Kidney capillary endothelial cell (primary cell): ENCODE measurements at regions not wholly inside any gene's neighbourhood (a gene's known extent, or its start where the extent isn't known, plus 50 kb on each side); places are given as distances from the start of the nearest gene placed in this dataset.
"Not testable (repeated sequence)": the region's sequence is repeated elsewhere in the genome, so short reads cannot be mapped to it uniquely, and the experiment has no call there.

Experiments
- DNase-seq: peaks from one replicate; pipeline ENCODE4 v3.0.0-alpha.2; 2018; ENCODE audit warnings: low spot score

DNA sequence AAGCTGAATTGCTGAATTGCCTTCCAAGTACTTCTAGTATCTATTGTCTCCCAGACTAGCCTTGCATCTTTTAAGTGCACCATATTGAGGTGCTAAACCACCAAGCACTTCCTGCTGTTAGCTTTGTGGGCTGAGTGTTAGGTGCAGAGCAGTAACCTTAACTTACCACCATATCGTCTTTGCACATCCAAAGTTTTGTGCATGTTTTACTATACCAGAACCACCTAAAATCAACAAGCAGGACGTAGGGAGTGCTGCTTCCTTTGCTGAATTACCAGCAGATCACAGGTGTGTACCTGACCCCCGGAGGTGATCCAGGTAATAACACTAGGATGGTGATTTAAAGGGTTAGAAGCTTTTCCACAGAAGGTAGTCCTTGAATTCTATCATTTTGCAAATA, 359.9 kb upstream of the HNRNPA3 start:
- no peak for DNase-seq

- DNase-seq: no peak
Observed at GRCh38 chr2:176854062-176854461, 358.5 kb upstream of the HNRNPA3 start.

- no peak for DNase-seq
Observed at GRCh38 chr2:176854878-176855277, 357.7 kb upstream of the HNRNPA3 start.

GRCh38 chr2:176856683-176857082, 355.9 kb upstream of the HNRNPA3 start:
- DNase-seq: no peak

- DNase-seq: no peak
Observed at GRCh38 chr2:176865336-176865735, 347.3 kb upstream of the HNRNPA3 start.

GRCh38 chr2:176872406-176872805, 340.2 kb upstream of the HNRNPA3 start:
- DNase-seq: no peak

DNA sequence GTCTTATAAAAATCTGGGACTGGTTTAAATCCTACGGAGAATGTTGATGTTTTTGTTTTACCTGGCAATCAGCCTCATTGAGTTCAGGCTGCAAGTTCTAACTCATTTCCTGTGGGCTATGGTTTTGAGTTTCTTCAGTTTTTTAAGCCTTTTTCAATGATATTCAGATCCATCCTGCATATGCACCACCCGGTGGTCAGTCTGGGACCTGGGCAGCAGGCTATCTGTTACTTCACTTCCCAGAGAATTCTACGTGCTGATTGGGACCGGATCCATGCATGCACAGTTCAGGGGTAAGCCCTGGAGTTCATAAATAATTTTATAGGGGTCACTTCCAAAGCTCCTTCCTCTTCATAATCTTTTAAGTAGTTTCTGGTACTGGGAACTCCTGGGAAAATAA, 339.2 kb upstream of the HNRNPA3 start:
- DNase-seq: no peak

DNA sequence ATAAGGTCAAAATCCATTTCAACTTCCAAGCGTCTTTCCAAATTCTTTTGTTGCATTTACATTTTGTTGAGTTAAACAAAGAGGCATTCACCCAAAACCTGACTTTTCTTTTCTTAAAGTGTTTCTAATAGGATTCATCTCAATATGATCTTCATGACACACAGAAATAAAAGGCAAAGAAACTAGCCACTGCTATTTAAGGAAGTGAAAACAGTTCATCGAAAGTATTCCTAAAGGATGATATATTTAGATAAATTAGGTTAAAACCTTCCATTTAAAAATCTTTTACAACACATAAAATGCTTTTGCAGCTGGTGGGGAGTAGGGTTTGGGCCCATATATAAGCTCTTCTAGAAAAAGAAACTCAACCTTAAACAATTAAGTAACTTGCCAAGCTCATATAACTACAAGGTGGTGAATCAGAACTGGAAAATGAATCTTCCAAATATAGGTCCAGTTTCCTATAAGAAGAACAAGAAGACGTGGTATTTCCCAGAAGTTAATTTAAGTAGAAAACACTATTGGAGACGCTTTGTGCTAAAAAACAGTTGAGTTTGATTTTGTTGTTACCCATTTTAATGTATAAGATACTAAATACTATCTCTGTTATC, 336.0 kb upstream of the HNRNPA3 start:
- no peak for DNase-seq

DNA sequence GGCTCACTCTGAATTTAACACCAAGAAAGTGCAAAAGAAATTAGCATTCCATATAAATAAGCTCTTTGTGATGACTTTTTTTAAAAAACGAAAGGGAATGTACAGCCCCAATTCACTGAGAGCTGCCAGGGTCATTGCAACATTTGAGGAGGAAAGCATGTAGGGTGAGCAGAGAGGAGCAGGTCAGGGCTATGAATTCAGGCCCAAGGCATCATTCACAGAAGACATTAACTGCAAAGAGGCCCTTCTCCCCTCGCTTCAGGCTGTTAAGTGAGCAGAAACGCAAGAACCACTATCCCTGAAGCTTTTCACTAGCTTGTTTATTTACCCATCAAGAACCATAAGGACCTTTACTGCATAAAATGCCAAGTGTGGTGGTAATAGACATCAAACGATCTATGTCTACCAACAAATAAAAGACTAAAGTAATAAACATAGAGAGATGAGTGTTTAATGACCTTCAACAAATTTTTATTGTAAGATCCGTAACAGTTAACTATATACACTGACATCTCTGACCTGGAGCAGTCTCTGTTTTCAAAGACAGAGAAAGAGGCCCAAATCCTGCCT, 333.1 kb upstream of the HNRNPA3 start:
- DNase-seq: no peak

- DNase-seq: not testable (repeated sequence)
Observed at GRCh38 chr2:176882045-176882444, 330.5 kb upstream of the HNRNPA3 start.

- no peak for DNase-seq
Observed at GRCh38 chr2:176885001-176885643, 327.5 kb upstream of the HNRNPA3 start.

DNA sequence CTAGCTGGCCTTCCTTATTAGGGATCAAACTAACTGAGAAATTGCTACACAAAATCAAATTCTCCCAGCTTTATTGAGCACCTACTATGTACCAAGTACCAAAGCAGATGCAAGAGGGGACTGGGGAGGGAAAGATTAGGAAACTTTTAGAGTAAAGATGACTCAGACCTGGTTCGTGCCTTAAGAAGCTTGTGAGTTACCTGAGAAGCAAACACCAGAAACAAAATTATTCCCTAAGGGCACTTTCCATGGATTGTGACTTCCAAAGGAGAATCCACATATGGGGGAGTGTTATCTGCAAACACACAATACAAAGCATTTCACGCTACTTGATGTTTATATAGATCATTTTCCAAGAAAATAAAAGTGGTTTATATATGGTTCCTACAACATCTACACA, 326.9 kb upstream of the HNRNPA3 start:
- no peak for DNase-seq

- no peak for DNase-seq
Observed at GRCh38 chr2:176891105-176891504, 321.5 kb upstream of the HNRNPA3 start.

DNA sequence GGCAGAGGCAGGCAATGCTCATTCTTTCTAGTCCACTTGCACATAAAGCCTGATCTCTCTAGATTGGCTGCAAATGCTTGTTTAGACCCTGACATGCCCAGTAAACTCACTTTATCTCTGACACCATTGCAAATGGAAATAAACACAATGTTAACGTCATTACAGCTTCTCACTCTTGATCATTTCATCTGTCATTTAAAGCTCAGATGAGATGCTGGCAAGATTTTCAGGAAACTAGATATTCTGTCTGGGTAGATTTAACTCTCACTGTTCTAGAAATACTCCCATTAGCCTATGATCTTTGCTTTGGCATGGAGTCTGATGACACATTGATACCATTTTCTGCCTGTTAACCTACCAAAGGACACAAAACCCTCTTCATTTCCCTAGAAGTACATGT, 320.7 kb upstream of the HNRNPA3 start:
- no peak for DNase-seq

GRCh38 chr2:176892676-176893226, 319.8 kb upstream of the HNRNPA3 start:
- DNase-seq: no peak

DNA sequence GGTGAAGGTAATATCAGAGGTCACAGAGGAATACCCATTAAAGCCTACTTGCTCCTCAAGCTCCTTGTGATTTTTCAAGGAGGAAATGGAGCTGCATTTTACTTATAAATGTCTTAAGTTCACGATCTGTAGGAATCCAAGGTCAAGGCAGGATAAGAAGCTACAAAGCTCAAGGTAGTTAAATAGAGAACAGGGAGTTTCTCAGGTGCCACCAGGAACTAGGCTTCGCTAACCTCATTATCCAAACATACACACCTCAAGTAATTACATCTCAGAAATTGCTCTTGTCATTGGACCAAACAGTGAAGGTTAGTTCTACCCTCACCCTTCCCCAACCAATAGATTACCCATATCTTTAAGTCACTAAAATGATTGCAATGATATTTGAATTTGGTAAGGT, 317.4 kb upstream of the HNRNPA3 start:
- no peak for DNase-seq

DNA sequence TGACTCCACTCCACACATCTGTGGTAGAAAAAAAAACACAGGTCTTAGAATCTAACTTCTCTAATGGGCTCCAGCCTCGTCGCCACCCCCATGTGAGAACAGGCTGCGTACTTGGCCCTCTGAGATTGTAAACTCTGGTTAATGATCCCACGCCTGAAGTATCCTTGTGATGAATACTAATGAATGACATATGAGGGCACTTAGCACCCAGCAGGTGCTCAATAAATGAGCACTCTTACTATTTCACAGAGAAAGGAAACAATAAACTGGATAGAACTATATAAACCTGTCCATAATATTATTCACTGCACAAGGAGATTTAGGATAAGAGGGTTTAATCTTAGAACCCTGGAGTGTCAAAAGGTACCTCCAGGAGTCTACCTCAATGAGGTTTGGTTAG, 310.1 kb upstream of the HNRNPA3 start:
- DNase-seq: no peak

DNA sequence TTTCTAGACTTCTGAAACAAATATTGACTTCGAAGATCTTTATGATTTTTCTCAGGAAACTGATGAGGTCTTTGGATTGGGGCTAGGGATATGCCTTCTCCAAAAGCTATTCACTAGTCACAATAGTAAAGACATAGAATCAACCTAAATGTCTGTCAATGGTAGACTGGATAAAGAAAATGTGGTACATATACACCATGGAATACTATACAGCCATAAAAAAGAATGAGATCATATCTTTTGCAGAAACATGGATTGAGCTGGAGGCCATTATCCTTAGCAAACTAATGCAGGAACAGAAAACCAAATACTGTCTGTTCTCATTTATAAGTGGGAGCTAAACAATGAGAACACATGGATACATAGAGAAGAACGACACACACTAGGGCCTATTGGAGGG, 308.5 kb upstream of the HNRNPA3 start:
- DNase-seq: not testable (repeated sequence)

DNA sequence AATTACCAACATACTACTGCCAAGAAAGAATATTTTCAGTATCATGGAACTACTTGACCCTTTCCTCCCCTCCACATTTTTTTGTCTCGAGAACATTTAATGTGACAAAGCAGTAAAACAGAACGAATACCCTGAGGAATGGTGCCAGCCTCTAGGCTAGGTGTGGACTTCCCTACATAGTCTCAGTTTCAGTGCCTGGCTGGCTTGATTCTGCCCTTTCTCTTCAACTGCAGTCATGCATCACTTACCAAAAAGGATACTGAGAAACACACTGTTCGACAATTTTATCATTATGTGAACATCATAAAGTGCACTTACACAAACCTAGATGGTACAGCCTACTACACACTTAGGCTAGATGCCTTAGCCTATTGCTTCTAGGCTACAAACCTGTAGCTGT, 305.3 kb upstream of the HNRNPA3 start:
- DNase-seq: no peak

GRCh38 chr2:176910828-176911227, 301.8 kb upstream of the HNRNPA3 start:
- no peak for DNase-seq

- DNase-seq: no peak
Observed at GRCh38 chr2:176913955-176914354, 298.6 kb upstream of the HNRNPA3 start.

DNA sequence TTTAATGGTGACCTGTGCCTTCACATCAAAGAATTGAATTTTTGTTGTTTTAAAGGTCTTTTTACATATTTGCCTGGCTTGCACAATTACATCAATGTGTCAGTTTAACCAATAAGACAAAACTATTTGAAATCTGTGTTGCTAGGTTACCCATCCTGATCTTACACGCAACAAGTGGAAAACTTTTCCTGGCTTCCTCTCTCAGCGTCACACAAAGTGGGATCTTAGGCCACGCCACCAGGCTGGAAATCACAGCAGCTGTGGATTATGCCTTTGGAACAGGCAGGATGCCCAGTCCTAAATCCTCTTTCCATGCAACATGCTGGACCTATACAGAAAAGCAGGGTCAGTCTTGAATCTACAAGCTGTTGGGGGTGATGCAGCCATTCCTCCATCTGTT, 298.2 kb upstream of the HNRNPA3 start:
- no peak for DNase-seq

DNA sequence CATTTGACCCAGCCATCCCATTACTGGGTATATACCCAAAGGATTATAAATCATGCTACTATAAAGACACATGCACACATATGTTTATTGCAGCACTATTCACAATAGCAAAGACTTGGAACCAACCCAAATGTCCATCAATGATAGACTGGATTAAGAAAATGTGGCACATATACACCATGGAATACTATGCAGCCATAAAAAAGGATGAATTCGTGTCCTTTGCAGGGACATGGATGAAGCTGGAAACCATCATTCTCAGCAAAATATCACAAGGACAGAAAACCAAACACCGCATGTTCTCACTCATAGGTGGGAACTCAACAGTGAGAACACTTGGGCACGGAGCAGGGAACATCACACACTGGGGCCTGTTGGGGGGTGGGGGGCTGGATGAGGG, 290.0 kb upstream of the HNRNPA3 start:
- not testable (repeated sequence) for DNase-seq

- no peak for DNase-seq
Observed at GRCh38 chr2:176923205-176923604, 289.4 kb upstream of the HNRNPA3 start.
